HG02885 (cell line): ENCODE measurements at regions not wholly inside any gene's neighbourhood (a gene's known extent, or its start where the extent isn't known, plus 50 kb on each side); places are given as distances from the start of the nearest gene placed in this dataset.
"Not testable (repeated sequence)": the region's sequence is repeated elsewhere in the genome, so short reads cannot be mapped to it uniquely, and the experiment has no call there.

Experiments
- ATAC-seq: cut with Tn5 transposase; IDR thresholded peaks from one replicate; pipeline ENCODE4 v1.9.1; 2021; ENCODE audit warnings: mild to moderate bottlenecking; ENCODE audit not compliant: unreplicated experiment, poor library complexity

DNA sequence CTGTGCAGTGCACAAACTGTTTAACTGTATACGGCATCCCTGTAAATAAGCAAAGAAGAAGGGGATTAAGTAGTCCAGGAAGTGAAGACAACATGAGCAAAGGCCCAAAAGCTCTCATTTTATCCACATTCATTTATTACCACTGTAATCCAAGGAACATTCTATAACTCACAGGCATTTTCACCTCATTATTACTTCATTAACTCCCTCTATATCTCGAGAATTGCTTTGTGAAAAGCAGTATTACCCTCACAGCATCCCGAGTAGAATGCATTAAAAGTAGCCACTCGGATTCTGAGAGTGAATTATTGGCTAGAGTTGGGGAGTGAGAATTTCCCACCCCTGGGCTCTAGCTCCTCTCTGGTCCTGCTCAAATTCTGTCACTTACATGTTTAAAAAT is 51.0 kb upstream of the CHCHD3 start:
- ATAC-seq: no peak

DNA sequence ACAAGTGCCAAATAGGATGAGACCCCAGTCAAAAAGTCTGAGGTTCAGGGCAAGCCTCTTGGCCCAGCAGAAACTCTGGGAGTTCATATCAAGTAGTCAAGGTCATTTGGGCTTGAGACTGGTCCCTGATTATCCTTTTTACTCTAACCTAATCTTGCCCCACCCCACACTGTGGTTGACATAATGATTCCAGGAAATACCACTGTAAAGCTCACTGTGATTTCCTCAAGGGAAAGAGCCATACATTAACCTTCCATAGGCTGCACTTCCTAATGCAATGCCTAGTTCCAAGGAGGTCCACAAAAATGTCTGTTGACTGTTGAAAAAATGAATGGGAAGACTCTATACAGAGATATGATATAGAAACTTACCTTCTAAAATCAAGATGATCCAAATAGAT is 52.9 kb upstream of the CHCHD3 start:
- no peak for ATAC-seq

DNA sequence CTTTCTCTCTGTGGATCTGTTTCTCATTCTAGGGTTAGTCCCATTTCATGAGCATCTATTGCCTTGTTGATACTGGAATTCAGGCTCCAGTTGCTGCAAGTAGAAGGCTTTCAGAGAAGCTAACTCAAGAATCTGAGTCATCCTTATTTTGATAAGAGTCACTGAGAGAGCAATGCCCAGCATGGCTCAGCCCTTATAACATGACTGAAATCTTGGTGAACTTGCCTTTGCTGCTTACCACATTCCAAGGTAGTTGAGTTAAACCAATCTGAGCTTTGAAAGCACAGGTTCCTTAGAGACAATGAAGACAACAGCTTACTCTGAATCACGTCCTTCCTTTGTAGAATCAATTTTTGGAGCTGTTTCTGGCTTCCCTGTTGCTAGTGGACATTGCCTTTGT is 53.6 kb upstream of the CHCHD3 start:
- ATAC-seq: no peak

DNA sequence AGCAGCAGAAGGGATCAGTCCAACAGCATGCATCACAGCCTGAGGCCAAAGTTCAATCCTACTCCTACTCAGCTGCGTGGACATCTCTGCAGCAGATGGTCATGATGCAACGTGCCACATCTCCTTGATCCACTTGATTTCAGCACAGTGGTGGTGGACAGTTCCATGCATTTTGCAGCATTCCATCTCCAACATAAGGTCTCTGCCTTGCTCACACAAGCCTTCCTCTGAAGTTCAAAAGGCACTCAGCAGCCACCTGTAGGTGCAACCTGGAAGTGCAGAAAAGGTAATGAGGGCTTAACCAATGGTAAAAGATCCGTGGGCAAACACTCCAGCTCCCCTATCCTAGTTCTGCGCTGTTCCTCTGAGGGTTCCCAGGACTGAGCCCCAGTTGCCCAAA is 57.5 kb upstream of the CHCHD3 start:
- ATAC-seq: no peak

DNA sequence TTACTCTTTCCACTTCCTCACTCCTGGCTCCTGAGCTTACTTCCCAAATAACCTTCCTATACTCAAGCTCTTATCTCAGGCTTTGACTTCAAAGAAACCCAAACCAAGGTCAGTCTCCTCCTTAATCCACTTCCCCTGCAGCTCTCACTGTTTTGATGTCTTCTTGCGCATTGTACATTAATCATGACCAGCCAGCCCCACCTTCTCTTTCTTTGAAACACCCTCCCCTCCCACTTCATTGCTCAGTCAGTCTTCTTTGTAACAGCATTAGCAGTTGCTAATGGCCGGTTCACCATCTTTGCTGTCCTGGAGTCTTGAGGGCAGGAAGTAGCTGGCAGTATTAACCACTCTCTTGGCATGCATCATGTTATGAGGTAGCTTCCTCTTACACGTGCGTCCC is 57.9 kb upstream of the CHCHD3 start:
- no peak for ATAC-seq

DNA sequence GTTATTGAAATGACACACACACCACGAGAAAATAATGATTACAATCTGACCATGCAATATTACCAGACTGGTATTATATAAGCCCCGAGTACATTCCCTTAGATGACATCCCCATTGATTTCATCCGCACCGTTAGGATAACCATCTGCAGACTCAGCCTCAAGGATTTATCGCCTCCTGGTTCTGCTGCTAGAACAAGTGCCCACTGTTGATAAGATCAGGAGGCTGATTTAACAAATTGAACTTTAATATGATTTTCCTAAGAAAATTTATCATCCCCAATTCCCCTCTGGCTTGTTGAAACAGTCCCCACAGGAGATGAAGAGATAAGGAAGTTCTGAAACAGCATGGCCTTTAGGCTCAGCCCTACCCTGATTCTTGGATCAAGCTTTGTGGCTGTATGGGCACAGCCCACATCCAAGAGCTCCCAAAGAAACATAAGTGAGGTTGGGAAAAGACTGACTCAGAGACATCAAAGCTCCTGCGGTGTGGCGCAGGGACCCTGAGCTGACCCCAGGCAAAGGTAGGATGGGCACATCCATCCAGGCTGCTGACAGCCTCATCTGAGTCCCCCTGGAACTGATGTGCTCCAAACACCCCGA is 59.2 kb upstream of the CHCHD3 start:
- no peak for ATAC-seq

DNA sequence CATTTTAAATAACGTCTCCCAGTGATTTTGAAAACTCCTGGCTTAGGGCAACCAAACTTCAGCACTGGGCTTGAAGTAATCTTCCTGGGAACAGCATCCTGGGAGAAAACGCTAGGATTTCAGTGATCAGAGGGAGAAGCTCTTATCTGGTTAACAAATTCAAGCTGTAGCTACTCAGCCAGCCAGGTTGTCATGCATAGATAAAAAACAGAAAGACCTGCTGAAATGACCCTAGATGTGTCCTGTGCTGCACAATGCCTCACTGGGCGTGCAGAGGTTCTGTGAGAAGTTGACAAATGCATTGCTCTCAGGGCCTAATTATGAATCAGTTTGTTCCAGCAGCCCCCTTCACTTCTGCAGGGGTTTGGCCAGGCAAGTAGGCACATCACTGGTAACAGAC is 68.9 kb upstream of the CHCHD3 start:
- no peak for ATAC-seq

DNA sequence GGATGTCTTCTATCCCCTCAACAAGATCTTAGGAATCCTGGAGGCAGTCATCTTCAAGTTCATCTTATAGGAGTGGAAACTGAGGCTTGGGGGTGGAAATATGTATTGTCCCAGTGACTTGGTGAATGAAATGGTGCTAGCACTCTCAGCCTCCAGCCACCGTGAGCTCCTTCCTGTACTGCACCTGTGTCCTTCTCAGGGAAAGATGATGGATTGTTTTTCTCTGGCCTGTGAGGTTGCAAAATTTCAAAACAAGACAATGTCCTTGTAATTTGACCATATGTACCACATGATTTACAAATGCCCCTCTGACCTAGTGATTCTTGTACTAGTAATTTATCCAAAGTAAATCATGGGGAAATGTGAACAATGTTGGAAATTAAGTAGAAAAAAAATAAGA is 71.0 kb upstream of the CHCHD3 start:
- ATAC-seq: no peak

DNA sequence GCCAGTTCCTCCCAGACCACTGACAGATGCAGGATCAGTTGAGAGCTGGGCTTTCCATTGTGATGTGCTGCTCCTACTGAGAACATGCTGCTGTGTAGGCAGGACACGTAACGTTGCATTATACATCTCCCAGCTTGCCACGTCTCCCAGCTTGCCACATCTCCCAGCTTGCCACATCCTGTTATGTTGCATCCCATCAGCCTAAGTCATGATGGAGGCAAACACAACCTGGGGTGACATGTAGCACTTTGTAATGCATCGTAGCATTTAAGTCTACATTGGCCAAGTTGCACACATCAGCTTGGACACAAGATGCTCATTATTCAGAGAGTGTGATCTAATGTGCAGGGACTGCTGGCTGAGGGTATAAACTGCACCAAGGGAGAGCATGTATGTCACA is 73.3 kb upstream of the CHCHD3 start:
- no peak for ATAC-seq

DNA sequence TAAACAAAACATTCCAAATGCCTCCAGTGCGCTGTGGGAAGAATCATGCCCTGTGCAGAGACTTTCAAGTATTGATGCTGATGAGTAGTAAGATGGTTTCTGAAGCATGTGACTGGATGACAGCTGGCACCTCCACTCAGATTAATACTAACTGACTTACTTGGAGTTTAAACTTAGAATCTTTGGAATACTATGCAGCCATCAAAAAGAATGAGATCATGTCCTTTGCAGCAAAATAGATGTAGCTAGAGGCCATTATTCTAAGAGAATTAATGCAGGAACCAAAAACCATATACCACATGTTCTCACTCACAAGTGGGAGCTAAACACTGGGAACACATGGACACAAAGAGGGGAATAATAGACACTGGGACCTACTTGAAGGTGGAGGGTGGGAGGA is 73.8 kb upstream of the CHCHD3 start:
- ATAC-seq: no peak

DNA sequence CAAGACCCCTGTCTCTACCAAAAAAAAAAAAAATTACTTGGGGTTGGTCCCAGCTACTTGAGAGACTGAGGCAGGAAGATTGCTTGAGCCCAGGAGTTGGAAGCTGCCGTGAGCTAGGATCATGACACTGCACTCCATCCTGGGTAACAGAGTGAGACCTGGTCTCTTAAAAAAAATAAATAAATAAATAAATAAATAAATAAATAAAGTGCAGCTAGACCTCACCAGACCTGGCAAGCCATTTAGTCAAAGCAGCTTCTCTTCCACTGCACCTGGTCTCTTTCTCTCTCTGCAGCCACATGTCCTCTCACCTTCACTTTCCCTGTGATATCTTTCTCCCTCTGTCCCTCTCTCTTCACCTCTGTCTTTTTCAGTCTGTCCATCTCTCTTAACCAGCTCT is 75.2 kb upstream of the CHCHD3 start:
- ATAC-seq: no peak

DNA sequence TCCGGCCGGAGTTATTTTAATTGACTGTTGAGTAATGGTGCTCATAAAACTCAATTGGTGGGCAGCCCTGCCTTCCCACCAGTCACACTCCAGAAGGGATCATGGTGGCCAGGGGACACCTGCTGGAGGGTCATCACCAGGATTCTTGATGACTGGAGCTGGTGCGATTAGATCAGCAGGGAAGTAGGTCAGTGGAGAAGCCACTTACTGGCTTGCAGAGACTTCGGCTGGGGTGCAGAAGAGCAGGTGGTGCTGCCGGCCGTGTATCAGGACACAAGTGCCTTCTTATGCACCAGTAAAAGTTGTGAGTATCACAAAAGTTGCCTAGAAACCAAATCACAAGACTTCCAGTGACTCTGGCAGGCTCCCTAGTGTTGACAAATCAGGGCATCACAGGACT is 82.6 kb upstream of the CHCHD3 start:
- ATAC-seq: no peak

DNA sequence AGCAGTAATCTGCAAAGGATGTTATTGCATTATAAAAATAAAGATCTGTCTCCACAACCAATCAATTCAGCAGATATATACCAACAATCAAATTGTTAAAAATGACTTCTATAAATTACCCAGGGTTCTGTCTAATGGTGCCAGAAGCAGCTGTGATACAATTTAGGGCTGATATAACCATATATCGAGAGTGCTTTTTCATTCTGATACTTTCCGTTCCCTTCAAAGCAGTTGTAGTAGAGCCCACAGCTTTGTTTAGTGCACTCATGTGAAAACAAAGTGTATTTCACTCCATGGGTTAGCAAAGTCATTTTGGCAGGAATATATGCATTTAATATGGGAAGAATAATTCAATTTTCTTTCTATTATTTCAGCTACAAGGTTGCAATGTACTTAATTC is 83.1 kb upstream of the CHCHD3 start:
- ATAC-seq: peak; percentile 91

DNA sequence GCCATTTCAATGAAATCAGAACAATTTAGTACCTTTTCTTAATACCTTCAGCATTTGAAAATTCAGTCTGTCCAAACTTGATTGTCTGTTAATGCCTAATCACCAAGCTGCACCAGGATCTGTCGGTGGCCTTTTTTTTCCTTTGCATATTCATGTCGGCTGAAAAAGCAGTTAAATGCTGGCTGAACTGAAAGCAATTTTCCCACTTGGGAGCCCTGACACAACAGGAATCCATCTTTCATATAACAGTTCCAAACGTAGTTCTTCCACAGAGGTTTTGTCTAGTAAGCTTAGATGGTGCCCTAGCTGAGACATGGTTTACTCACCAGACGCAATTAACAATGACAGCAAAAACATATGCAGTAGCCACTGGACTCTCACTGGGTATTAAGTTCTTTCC is 83.6 kb upstream of the CHCHD3 start:
- no peak for ATAC-seq

DNA sequence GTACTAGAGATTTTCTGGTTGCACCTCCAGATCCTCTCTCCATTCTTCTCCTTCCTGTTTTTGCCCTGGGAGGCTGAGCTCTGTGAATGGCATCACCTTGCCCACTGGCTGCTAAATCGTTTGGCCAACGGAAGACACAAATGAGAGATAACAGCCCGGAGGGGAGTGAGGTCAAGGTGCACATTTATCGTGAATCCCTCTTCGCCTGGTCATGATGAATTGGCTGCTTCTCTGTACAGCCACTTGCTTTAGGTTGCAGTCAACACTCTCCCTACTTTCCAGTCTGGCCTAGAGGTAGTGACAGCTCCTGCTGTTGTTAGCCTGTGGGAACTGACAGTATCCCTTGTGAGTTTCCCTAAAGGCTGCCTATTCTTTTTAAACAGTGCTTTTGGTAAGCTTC is 85.4 kb upstream of the CHCHD3 start:
- no peak for ATAC-seq

DNA sequence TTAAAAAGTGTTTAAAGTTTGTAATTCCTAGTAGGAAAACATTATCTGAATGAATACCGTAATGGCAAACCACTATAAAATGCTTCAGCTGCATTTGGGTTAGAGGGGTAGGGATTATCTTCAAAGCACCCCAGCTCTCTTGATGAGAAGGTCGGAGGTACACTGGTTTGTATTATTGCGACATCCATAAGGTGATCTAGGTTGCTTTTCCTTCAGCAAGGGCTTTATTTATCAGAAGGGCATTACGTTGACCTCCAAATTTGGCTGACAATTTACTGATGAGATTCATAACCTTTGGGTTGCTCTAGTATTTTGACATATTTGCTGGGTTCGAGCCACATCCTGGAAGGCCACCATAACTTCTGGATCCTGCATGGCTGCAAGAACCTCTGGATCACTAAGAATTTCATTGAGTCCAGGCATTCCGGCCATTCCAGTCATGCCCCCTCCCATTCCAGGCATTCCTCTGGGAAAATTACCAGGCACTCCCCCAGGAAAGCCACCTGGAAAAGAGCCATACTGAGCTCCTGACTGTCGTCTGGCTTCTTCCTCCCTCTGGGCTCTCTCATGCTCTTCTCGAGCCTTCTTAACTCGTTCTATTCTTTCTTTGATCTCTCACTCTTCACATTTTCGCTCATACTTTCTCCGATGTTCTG is 83.6 kb upstream of the EXOC4 start:
- ATAC-seq: not testable (repeated sequence)

DNA sequence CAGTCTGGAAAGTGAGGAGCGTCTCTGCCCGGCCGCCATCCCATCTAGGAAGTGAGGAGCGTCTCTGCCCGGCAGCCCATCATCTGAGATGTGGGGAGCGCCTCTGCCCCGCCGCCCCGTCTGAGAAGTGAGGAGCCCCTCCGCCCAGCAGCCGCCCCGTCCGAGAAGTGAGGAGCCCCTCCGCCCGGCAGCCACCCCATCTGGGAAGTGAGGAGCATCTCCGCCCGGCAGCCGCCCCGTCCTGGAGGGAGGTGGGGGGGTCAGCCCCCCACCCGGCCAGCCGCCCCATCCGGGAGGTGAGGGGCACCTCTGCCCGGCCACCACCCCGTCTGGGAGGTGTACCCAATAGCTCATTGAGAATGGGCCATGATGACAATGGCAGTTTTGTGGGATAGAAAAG is 75.4 kb upstream of the EXOC4 start:
- ATAC-seq: not testable (repeated sequence)

DNA sequence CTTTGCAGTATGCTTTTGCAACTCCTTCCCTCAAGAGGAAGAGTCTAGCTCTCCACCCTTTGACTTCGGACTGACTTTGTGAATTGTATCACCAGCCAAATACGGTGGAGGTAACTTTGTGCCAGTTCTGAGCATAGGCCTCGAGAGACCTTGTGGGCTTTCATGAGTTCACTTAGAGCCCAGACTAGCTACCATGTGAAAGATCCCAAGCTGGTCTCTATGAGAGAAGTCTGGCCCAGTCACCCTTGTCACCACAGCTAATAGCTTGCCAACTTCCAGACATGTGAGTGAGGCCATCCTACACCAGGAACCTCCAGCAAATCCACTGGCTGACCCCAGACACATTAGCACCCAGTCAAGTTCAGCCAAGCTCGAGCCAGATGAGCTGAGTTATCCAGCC is 72.2 kb upstream of the EXOC4 start:
- ATAC-seq: no peak

DNA sequence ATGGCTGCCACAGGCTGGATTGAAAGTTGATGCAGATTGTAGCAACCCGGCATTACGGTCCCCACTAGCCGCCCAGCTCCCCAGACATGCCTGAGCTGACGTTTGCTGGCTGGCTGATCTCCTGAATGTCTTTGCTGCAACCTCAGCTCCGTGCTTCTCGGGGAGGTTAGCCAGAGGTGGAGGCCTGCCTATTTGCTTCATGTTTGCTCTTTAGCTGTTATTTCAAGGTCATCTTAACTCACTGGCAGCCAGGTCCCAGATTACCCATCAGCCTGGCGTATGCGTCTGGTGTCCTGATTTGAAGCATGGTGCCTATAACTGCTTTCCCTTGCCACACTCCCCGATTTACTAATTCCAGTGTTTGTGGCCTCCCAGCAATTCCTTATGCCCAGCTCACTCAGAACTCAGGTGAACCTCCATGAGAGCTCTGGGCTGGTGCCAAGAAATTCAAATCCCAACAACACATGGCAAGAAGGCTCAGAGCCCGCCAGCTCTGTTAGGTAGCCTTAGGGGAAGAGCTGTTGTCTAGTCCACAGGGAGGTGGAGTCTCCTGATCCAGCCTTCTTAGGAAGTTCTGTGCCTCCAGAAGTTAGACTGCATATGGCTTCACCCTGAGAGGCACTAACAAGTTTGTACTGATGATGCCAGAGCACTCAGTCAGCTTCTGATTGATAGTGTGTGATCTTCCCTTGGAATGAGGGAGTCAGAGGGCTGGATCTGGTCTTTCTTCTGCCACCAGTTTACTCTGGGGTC is 69.7 kb upstream of the EXOC4 start:
- ATAC-seq: no peak

DNA sequence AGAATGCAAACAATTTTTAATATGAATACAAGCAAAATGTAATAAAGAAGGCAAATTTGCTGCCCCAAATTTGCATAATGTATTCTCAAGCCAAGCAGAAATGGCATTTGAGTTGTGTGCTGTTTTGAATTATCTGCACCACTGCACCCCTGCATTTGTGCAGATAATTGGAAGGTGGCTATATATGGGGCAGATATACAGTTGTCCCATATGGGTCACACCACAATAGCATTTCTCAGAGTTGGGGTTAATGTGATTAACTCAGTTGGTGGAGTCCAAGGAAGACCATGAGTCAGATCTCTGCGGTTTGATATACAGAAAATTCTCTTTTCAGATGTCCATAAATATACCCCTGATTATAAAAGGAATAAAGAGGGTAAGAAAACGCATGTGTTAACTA is 68.9 kb upstream of the EXOC4 start:
- ATAC-seq: no peak

DNA sequence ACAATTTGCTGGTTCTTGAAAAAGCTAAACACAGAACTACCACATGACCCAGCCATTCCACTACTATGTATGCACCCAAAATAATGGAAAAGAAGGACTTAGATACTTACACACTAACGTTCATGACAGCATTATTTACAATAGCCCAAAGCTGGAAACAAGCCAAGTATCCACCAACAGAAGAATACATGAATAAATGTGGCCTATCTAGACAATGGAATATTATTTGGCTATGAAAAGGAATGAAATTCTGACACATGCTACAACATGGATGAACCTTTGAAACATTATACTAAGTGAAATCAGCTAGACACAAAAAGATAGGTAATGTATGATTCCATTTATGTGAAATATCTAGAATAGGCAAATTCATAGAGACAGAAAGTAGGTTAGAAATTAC is 67.4 kb upstream of the EXOC4 start:
- no peak for ATAC-seq

DNA sequence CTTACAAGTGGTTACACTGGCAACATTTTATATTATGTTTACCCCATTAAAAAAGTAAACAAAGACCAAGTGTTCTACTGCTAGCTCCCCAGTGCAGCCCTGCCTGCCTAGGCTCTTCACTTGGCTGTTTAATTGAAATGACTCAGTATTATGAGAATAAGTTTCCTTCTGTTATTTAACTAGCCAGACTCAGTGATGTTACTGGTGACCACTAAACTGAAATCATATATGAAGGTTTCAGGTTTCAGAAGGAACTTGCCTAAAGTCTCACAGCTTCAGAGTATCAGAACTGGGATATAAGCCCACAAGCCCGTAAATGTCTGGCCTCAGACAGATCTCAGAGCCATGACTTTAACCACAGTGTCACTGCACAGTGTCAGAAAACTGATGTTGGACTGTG is 66.8 kb upstream of the EXOC4 start:
- no peak for ATAC-seq
